Liver (tissue), 8 donors: ENCODE measurements at regions not wholly inside any gene's neighbourhood (a gene's known extent, or its start where the extent isn't known, plus 50 kb on each side); places are given as distances from the start of the nearest gene placed in this dataset.

ENCODE experiments used
- DNase-seq: peaks from one replicate; pipeline ENCODE4 v3.0.0-alpha.2; 2017; ENCODE audit warnings: low spot score
- H3K27ac ChIP-seq, 2 donors: one replicate each; pipeline ENCODE4 v1.7.0; 2013; ENCODE audit warnings: inconsistent platforms in 2 of 2, low read length in 2 of 2, control low read depth in 1 of 2, low read depth in 1 of 2, mild to moderate bottlenecking in 1 of 2
- H3K27me3 ChIP-seq, 4 donors: one replicate each; pipeline versions ENCODE4 v1.6.1 to v1.7.0; 2013; ENCODE audit warnings: low read length in 3 of 4, inconsistent platforms in 1 of 4, mild to moderate bottlenecking in 1 of 4, moderate library complexity in 1 of 4; ENCODE audit not compliant: control insufficient read depth in 4 of 4, insufficient read depth in 4 of 4
- H3K36me3 ChIP-seq, 4 donors: one replicate each; pipeline versions ENCODE4 v1.6.1 to v1.7.0; 2013; ENCODE audit warnings: low read length in 3 of 4, mild to moderate bottlenecking in 3 of 4, low read depth in 1 of 4, moderate library complexity in 1 of 4; ENCODE audit not compliant: control insufficient read depth in 4 of 4, insufficient read depth in 3 of 4
- H3K4me1 ChIP-seq, 4 donors: one replicate each; pipeline versions ENCODE4 v1.6.1 to v1.7.0; 2013; ENCODE audit warnings: low read length in 3 of 4, mild to moderate bottlenecking in 3 of 4, moderate library complexity in 1 of 4; ENCODE audit not compliant: control insufficient read depth in 4 of 4, insufficient read depth in 4 of 4
- H3K4me3 ChIP-seq, 3 donors: one replicate each; pipeline versions ENCODE4 v1.6.1 to v1.7.0; 2013; ENCODE audit warnings: low read length in 3 of 3, control low read depth in 1 of 3, low read depth in 1 of 3, mild to moderate bottlenecking in 1 of 3
- H3K9ac ChIP-seq, 2 donors: one replicate each; pipeline ENCODE4 v1.7.0; 2013; ENCODE audit warnings: low read length in 2 of 2, mild to moderate bottlenecking in 2 of 2, moderate library complexity in 2 of 2, control low read depth in 1 of 2, low read depth in 1 of 2
- H3K9me3 ChIP-seq, 4 donors: one replicate each; pipeline versions ENCODE4 v1.6.1 to v1.7.0; 2013; ENCODE audit warnings: low read length in 3 of 4; ENCODE audit not compliant: control insufficient read depth in 4 of 4
- EGR1 ChIP-seq, 2 donors: IDR thresholded peaks; 2 replicates each; pipeline ENCODE4 v1.6.1; 2016 to 2018; ENCODE audit warnings: antibody characterized with exemption in 2 of 2, low read depth in 2 of 2
- FOXA1 ChIP-seq: IDR thresholded peaks from 2 replicates; pipeline ENCODE4 v1.6.1; 2016; ENCODE audit warnings: antibody characterized with exemption
- FOXA2 ChIP-seq: IDR thresholded peaks from 2 replicates; pipeline ENCODE4 v1.6.1; 2016; ENCODE audit warnings: antibody characterized with exemption
- GABPA ChIP-seq, 2 donors: IDR thresholded peaks in 1 of 2; conservative IDR thresholded peaks in 1 of 2; 2 replicates each; pipeline ENCODE4 v1.6.1; 2016; ENCODE audit warnings: antibody characterized with exemption in 2 of 2, mild to moderate bottlenecking in 1 of 2, moderate library complexity in 1 of 2
- HNF4A ChIP-seq, 2 donors: conservative IDR thresholded peaks; 2 replicates each; pipeline ENCODE4 v1.6.1; 2016; ENCODE audit warnings: antibody characterized with exemption in 2 of 2, mild to moderate bottlenecking in 2 of 2
- HNF4G ChIP-seq: IDR thresholded peaks from 2 replicates; pipeline ENCODE4 v1.6.1; 2016; ENCODE audit warnings: antibody characterized with exemption
- JUND ChIP-seq, 2 donors: IDR thresholded peaks; 2 replicates each; pipeline ENCODE4 v1.6.1; 2016; ENCODE audit warnings: antibody characterized with exemption in 2 of 2
- MAX ChIP-seq: IDR thresholded peaks from 2 replicates; pipeline ENCODE4 v1.6.1; 2016; ENCODE audit warnings: antibody characterized with exemption
- NR2F2 ChIP-seq: IDR thresholded peaks from 2 replicates; pipeline ENCODE4 v1.6.1; 2016; ENCODE audit warnings: antibody characterized with exemption
- RAD21 ChIP-seq, 2 donors: IDR thresholded peaks; 2 replicates each; pipeline ENCODE4 v1.6.1; 2016; ENCODE audit warnings: antibody characterized with exemption in 2 of 2, mild to moderate bottlenecking in 2 of 2
- REST ChIP-seq: IDR thresholded peaks from 2 replicates; pipeline ENCODE4 v1.6.1; 2016; ENCODE audit warnings: antibody characterized with exemption, mild to moderate bottlenecking
- RXRA ChIP-seq, 2 donors: IDR thresholded peaks; 2 replicates each; pipeline ENCODE4 v1.6.1; 2017 to 2018; ENCODE audit warnings: antibody characterized with exemption in 2 of 2, mild to moderate bottlenecking in 1 of 2
- SP1 ChIP-seq: IDR thresholded peaks from 2 replicates; pipeline ENCODE4 v1.6.1; 2018; ENCODE audit warnings: antibody characterized with exemption, mild to moderate bottlenecking
- TAF1 ChIP-seq: conservative IDR thresholded peaks from 2 replicates; pipeline ENCODE4 v1.6.1; 2016; ENCODE audit warnings: antibody characterized with exemption, mild to moderate bottlenecking
- YY1 ChIP-seq: IDR thresholded peaks from 2 replicates; pipeline ENCODE4 v1.6.1; 2016; ENCODE audit warnings: antibody characterized with exemption, mild to moderate bottlenecking
- ZBTB33 ChIP-seq: IDR thresholded peaks from 2 replicates; pipeline ENCODE4 v1.6.1; 2016; ENCODE audit warnings: antibody characterized with exemption
- WGBS: extraction: QIAGEN DNeasy Blood & Tissue Kit; methylation state at CpG from one replicate; pipeline ENCODE4 v1.1.7; 2013; 5-methylcytosine and 5-hydroxymethylcytosine counted together
- TF ChIP-seq, protein P1 (sequence below): IDR thresholded peaks from 2 replicates; pipeline ENCODE4 v1.6.1; 2016; ENCODE audit warnings: antibody characterized with exemption
- TF ChIP-seq, protein P2 (sequence below): fragments of 150-350 bp; IDR thresholded peaks from 2 replicates; pipeline ENCODE4 v1.5.1; 2017; ENCODE audit warnings: improper control_type of control experiment, low read depth, low read length; ENCODE audit not compliant: missing input control
- donor health status: healthy.
- donor health status: healthy.
- donor health status: healthy.
- donor health status: healthy.
- donor health status: healthy.

GRCh38 chr3:69510481-69511030 lies 124.7 kb upstream of the FRMD4B start:
- TF ChIP-seq YY1 (no peak), RAD21 (IDR thresholded peaks at IDR 0.05) (no peak), RXRA (IDR thresholded peaks at IDR 0.05) (no peak), JUND (IDR thresholded peaks at IDR 0.05) (no peak), TAF1 (no peak), EGR1 (IDR thresholded peaks at IDR 0.05; ENCODE audit: low read depth in 2 of 2) (no peak), FOXA1 (no peak), REST (no peak), MAX (no peak), FOXA2 (no peak), NR2F2 (no peak), GABPA (IDR thresholded peaks at IDR 0.05 in 1 of 2, conservative IDR thresholded peaks at IDR 0.05 in 1 of 2) (no peak), SP1 (no peak), HNF4A (conservative IDR thresholded peaks at IDR 0.05) (no peak), ZBTB33 (no peak), HNF4G (no peak)
- TF ChIP-seq, protein P1, sequence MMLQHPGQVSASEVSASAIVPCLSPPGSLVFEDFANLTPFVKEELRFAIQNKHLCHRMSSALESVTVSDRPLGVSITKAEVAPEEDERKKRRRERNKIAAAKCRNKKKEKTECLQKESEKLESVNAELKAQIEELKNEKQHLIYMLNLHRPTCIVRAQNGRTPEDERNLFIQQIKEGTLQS: no peak
- TF ChIP-seq, protein P2, sequence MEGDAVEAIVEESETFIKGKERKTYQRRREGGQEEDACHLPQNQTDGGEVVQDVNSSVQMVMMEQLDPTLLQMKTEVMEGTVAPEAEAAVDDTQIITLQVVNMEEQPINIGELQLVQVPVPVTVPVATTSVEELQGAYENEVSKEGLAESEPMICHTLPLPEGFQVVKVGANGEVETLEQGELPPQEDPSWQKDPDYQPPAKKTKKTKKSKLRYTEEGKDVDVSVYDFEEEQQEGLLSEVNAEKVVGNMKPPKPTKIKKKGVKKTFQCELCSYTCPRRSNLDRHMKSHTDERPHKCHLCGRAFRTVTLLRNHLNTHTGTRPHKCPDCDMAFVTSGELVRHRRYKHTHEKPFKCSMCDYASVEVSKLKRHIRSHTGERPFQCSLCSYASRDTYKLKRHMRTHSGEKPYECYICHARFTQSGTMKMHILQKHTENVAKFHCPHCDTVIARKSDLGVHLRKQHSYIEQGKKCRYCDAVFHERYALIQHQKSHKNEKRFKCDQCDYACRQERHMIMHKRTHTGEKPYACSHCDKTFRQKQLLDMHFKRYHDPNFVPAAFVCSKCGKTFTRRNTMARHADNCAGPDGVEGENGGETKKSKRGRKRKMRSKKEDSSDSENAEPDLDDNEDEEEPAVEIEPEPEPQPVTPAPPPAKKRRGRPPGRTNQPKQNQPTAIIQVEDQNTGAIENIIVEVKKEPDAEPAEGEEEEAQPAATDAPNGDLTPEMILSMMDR: no peak
- no peaks in the 10 kb centered on the region for H3K27me3 ChIP-seq
- DNase-seq: no peak
- 45% methylated on average over 3 of the region's 3 CpGs for WGBS
- H3K27ac ChIP-seq: no peak overlapping the region
- no peaks in the 10 kb centered on the region for H3K36me3 ChIP-seq
- H3K9me3 ChIP-seq: peaks cover 0 to 11% (median 1%) of the 10 kb centered on the region in 4 donors
- H3K4me3 ChIP-seq: no peak overlapping the region
- no peaks in the 10 kb centered on the region for H3K4me1 ChIP-seq
- no peak overlapping the region for H3K9ac ChIP-seq
